GM12873 (cell line): ENCODE measurements at regions not wholly inside any gene's neighbourhood (a gene's known extent, or its start where the extent isn't known, plus 50 kb on each side); places are given as distances from the start of the nearest gene placed in this dataset.

Source experiments
- CTCF ChIP-seq: IDR thresholded peaks from 2 replicates; pipeline ENCODE4 v1.5.1; 2012; ENCODE audit warnings: low read depth, mild to moderate bottlenecking, moderate library complexity, low read length, control low read depth; ENCODE audit not compliant: insufficient read depth; ENCODE audit errors: missing control alignments

- TF ChIP-seq CTCF: no peak
Measured at GRCh38 chr2:18495058-18495457, 65.4 kb downstream of the RDH14 start.

GRCh38 chr2:18492721-18493120 is 67.7 kb downstream of the RDH14 start:
- no peak for TF ChIP-seq CTCF

- TF ChIP-seq CTCF: no peak
Measured at GRCh38 chr2:18491577-18491976, 68.9 kb downstream of the RDH14 start.

- TF ChIP-seq CTCF: no peak
Measured at GRCh38 chr2:18490901-18491300, 69.6 kb downstream of the RDH14 start.

GRCh38 chr2:18487106-18487913 is 73.1 kb downstream of the RDH14 start:
- no peak for TF ChIP-seq CTCF

GRCh38 chr2:18484625-18485024 is 75.8 kb downstream of the RDH14 start:
- TF ChIP-seq CTCF: no peak

- TF ChIP-seq CTCF: no peak
Measured at GRCh38 chr2:18483896-18484295, 76.6 kb downstream of the RDH14 start.
